H9 (cell line): ENCODE measurements at regions not wholly inside any gene's neighbourhood (a gene's known extent, or its start where the extent isn't known, plus 50 kb on each side); places are given as distances from the start of the nearest gene placed in this dataset.

Experiments
- DNase-seq: peaks from one replicate; pipeline ENCODE4 v3.0.0-alpha.2; 2017
- H2AFZ ChIP-seq: one replicate; pipeline ENCODE4 v1.6.1; 2013; ENCODE audit warnings: mild to moderate bottlenecking, low read length, control low read depth, moderate library complexity
- H2AK5ac ChIP-seq: 2 replicates; pipeline ENCODE4 v1.6.1; 2013; ENCODE audit warnings: low read length, control low read depth, mixed read lengths; ENCODE audit not compliant: insufficient read length
- H2BK120ac ChIP-seq: one replicate; pipeline ENCODE4 v1.6.1; 2013; ENCODE audit warnings: low read depth, mild to moderate bottlenecking, low read length, control low read depth, inconsistent platforms; ENCODE audit not compliant: poor library complexity, severe bottlenecking
- H2BK12ac ChIP-seq: 2 replicates; pipeline ENCODE4 v1.6.1; 2013; ENCODE audit warnings: low read length, control low read depth, mixed read lengths, low read depth; ENCODE audit not compliant: insufficient read length
- H2BK15ac ChIP-seq: 2 replicates; pipeline ENCODE4 v1.6.1; 2013; ENCODE audit warnings: low read depth, low read length, control low read depth
- H2BK20ac ChIP-seq: one replicate; pipeline ENCODE4 v1.6.1; 2013; ENCODE audit warnings: low read depth, mild to moderate bottlenecking, low read length, control low read depth, inconsistent platforms; ENCODE audit not compliant: poor library complexity, severe bottlenecking
- H2BK5ac ChIP-seq: 2 replicates; pipeline ENCODE4 v1.6.1; 2013; ENCODE audit warnings: low read length, control low read depth, mixed read lengths; ENCODE audit not compliant: insufficient read length
- H3K14ac ChIP-seq: 2 replicates; pipeline ENCODE4 v1.6.1; 2013; ENCODE audit warnings: low read length, control low read depth; ENCODE audit not compliant: insufficient read depth
- H3K18ac ChIP-seq: 2 replicates; pipeline ENCODE4 v1.6.1; 2013; ENCODE audit warnings: low read depth, mild to moderate bottlenecking, mixed read lengths, low read length, control low read depth; ENCODE audit not compliant: insufficient read length
- H3K23ac ChIP-seq: 2 replicates; pipeline ENCODE4 v1.6.1; 2013; ENCODE audit warnings: low read length, control low read depth, mixed read lengths, low read depth; ENCODE audit not compliant: insufficient read length
- H3K23me2 ChIP-seq: 2 replicates; pipeline ENCODE4 v1.6.1; 2013; ENCODE audit warnings: low read depth, mild to moderate bottlenecking, mixed read lengths, low read length, control low read depth; ENCODE audit not compliant: insufficient read length, poor library complexity, severe bottlenecking
- H3K27ac ChIP-seq: 2 replicates; pipeline ENCODE4 v1.5.1; 2013; ENCODE audit warnings: low read length, control low read depth, mixed read lengths, low read depth; ENCODE audit not compliant: insufficient read length
- H3K27me3 ChIP-seq: 2 replicates; pipeline ENCODE4 v1.6.1; 2013; ENCODE audit warnings: low read length, control low read depth, inconsistent platforms; ENCODE audit not compliant: insufficient read depth
- H3K4ac ChIP-seq: 2 replicates; pipeline ENCODE4 v1.6.1; 2013; ENCODE audit warnings: low read depth, mild to moderate bottlenecking, control low read depth, inconsistent platforms, low read length, moderate library complexity
- H3K4me1 ChIP-seq: 2 replicates; pipeline ENCODE4 v1.6.1; 2013; ENCODE audit warnings: low read length, control low read depth, inconsistent platforms; ENCODE audit not compliant: insufficient read depth
- H3K4me2 ChIP-seq: 2 replicates; pipeline ENCODE4 v1.6.1; 2013; ENCODE audit warnings: low read length, control low read depth, mixed read lengths; ENCODE audit not compliant: insufficient read length, insufficient read depth
- H3K56ac ChIP-seq: 2 replicates; pipeline ENCODE4 v1.6.1; 2013; ENCODE audit warnings: low read depth, mild to moderate bottlenecking, mixed read lengths, low read length, control low read depth; ENCODE audit not compliant: insufficient read length
- H3K79me1 ChIP-seq: 2 replicates; pipeline ENCODE4 v1.6.1; 2013; ENCODE audit warnings: low read depth, mild to moderate bottlenecking, moderate library complexity, low read length, control low read depth, inconsistent platforms; ENCODE audit not compliant: insufficient read depth, poor library complexity, severe bottlenecking
- H3K79me2 ChIP-seq: 2 replicates; pipeline ENCODE4 v1.6.1; 2013; ENCODE audit warnings: low read length, control low read depth, inconsistent platforms; ENCODE audit not compliant: insufficient read depth
- H3K9ac ChIP-seq: 2 replicates; pipeline ENCODE4 v1.6.1; 2013; ENCODE audit warnings: low read length, control low read depth, mixed read lengths; ENCODE audit not compliant: insufficient read length; ENCODE audit errors: extremely low read depth
- H3K9me3 ChIP-seq: one replicate; pipeline ENCODE4 v1.6.1; 2013; ENCODE audit warnings: low read depth, low read length, inconsistent platforms; ENCODE audit not compliant: control insufficient read depth
- H3T11ph ChIP-seq: one replicate; pipeline ENCODE4 v1.6.1; 2013; ENCODE audit warnings: mild to moderate bottlenecking, low read length, control low read depth, inconsistent platforms
- H4K20me1 ChIP-seq: one replicate; pipeline ENCODE4 v1.6.1; 2013; ENCODE audit not compliant: control insufficient read depth, insufficient read length, insufficient read depth
- H4K5ac ChIP-seq: 2 replicates; pipeline ENCODE4 v1.6.1; 2013; ENCODE audit warnings: low read depth, mild to moderate bottlenecking, mixed read lengths, low read length, control low read depth; ENCODE audit not compliant: insufficient read length
- H4K8ac ChIP-seq: replicated peaks from 2 replicates; pipeline ENCODE4 v1.6.1; 2013; ENCODE audit warnings: low read length, control low read depth, mixed read lengths, low read depth; ENCODE audit not compliant: insufficient read length
- H4K91ac ChIP-seq: 2 replicates; pipeline ENCODE4 v1.6.1; 2013; ENCODE audit warnings: low read depth, mild to moderate bottlenecking, moderate library complexity, mixed read lengths, low read length, control low read depth; ENCODE audit not compliant: insufficient read length
- H3K27ac Mint-ChIP-seq, 3 experiments: 2 replicates in 2 of 3; 3 replicates in 1 of 3; pipeline ENCODE4 v1.8.0; 2020 to 2021; ENCODE audit warnings: mixed read lengths in 3 of 3, mild to moderate bottlenecking in 1 of 3, moderate library complexity in 1 of 3
- H3K27me3 Mint-ChIP-seq: 2 replicates; pipeline ENCODE4 v1.8.0; 2021; ENCODE audit warnings: low read depth, mild to moderate bottlenecking, moderate library complexity, mixed read lengths
- H3K36me3 Mint-ChIP-seq, 3 experiments: 2 replicates in 2 of 3; 3 replicates in 1 of 3; pipeline ENCODE4 v1.8.0; 2020 to 2021; ENCODE audit warnings: low read depth in 3 of 3, mixed read lengths in 3 of 3; ENCODE audit not compliant: insufficient read depth in 1 of 3
- H3K4me1 Mint-ChIP-seq, 2 experiments: 2 replicates each; pipeline ENCODE4 v1.8.0; 2020; ENCODE audit warnings: mixed read lengths in 2 of 2
- H3K4me3 Mint-ChIP-seq, 2 experiments: 2 replicates in 1 of 2; 3 replicates in 1 of 2; pipeline ENCODE4 v1.8.0; 2020 to 2021; ENCODE audit warnings: mild to moderate bottlenecking in 2 of 2, mixed read lengths in 2 of 2, moderate library complexity in 1 of 2
- H3K9me3 Mint-ChIP-seq, 2 experiments: 2 replicates in 1 of 2; 3 replicates in 1 of 2; pipeline ENCODE4 v1.8.0; 2020; ENCODE audit warnings: mild to moderate bottlenecking in 2 of 2, mixed read lengths in 2 of 2, moderate library complexity in 1 of 2
- CTCF ChIP-seq: fragments of 200-600 bp; sonication (generic); conservative IDR thresholded peaks from 3 replicates; pipeline ENCODE4 v1.8.0; 2021; ENCODE audit warnings: antibody characterized with exemption, mild to moderate bottlenecking
- WGBS: extraction: QIAGEN DNeasy Blood & Tissue Kit; methylation state at CpG from one replicate; pipeline ENCODE4 v1.1.7; 2013; ENCODE audit warnings: missing lambda C conversion rate, low lambda C conversion rate, mixed read lengths; ENCODE audit not compliant: insufficient read length; ENCODE audit errors: extremely low coverage; 5-methylcytosine and 5-hydroxymethylcytosine counted together

DNA sequence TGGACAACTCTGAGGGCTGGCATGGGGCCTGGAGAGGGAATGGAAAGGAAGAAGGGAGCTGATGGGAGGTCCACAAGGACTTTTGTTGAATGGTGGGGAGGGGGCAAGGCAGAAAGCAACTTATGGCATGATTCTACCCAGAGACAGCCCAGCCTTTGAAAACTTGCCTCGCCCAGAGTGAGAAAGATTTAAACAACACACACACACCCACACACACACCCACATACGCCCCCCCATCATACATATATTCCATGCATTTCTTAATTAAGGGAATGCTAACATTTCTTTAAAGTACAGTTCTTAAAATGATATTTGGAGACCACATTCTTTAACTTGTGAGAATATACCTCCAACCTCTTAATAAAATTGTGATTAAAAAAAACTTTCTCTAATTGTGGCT lies 115.4 kb upstream of the F3 start:
- Mint-ChIP-seq H3K27ac (peak overlapping the region; percentile 55 to 83 (median 79); a peak in 2 of 7 replicates), H3K4me3 (no peak overlapping the region), H3K36me3 (peaks cover 0 to 9% (median 0%) of the 10 kb centered on the region in 3 experiments; a peak in 2 of 7 replicates), H3K9me3 (no peaks in the 10 kb centered on the region), H3K27me3 (no peaks in the 10 kb centered on the region), H3K4me1 (peaks cover 54% of the 10 kb centered on the region in 2 experiments)
- H2BK20ac ChIP-seq = no peak overlapping the region
- no peak overlapping the region for H3T11ph ChIP-seq
- no peak for DNase-seq
- no peak overlapping the region for H3K56ac ChIP-seq
- no peak overlapping the region for H3K4ac ChIP-seq
- no peak overlapping the region for H4K5ac ChIP-seq
- no peaks in the 10 kb centered on the region for H3K79me1 ChIP-seq
- H3K9ac ChIP-seq = no peak overlapping the region
- no peak overlapping the region for H4K91ac ChIP-seq
- H3K79me2 ChIP-seq = no peaks in the 10 kb centered on the region
- WGBS = no CpG with 5 or more reads among the region's 2 CpGs
- no peak overlapping the region for H2BK12ac ChIP-seq
- H3K18ac ChIP-seq = no peak overlapping the region
- no peaks in the 10 kb centered on the region for H4K20me1 ChIP-seq
- H3K14ac ChIP-seq = no peak overlapping the region
- H3K27ac ChIP-seq = no peak overlapping the region
- no peak overlapping the region for H2BK5ac ChIP-seq
- no peak overlapping the region for H4K8ac ChIP-seq
- peaks cover 10% of the 10 kb centered on the region for H3K4me1 ChIP-seq
- H2BK15ac ChIP-seq = no peak overlapping the region
- H3K23me2 ChIP-seq = no peaks in the 10 kb centered on the region
- H3K27me3 ChIP-seq = no peaks in the 10 kb centered on the region
- no peak for TF ChIP-seq CTCF
- H2BK120ac ChIP-seq = no peak overlapping the region
- no peak overlapping the region for H3K4me2 ChIP-seq
- no peak overlapping the region for H2AFZ ChIP-seq
- no peak overlapping the region for H2AK5ac ChIP-seq
- H3K23ac ChIP-seq = no peak overlapping the region
- no peaks in the 10 kb centered on the region for H3K9me3 ChIP-seq
